ENCODE measurements at regions not wholly inside any gene's neighbourhood (a gene's known extent, or its start where the extent isn't known, plus 50 kb on each side); places are given as distances from the start of the nearest gene placed in this dataset.

DNA sequence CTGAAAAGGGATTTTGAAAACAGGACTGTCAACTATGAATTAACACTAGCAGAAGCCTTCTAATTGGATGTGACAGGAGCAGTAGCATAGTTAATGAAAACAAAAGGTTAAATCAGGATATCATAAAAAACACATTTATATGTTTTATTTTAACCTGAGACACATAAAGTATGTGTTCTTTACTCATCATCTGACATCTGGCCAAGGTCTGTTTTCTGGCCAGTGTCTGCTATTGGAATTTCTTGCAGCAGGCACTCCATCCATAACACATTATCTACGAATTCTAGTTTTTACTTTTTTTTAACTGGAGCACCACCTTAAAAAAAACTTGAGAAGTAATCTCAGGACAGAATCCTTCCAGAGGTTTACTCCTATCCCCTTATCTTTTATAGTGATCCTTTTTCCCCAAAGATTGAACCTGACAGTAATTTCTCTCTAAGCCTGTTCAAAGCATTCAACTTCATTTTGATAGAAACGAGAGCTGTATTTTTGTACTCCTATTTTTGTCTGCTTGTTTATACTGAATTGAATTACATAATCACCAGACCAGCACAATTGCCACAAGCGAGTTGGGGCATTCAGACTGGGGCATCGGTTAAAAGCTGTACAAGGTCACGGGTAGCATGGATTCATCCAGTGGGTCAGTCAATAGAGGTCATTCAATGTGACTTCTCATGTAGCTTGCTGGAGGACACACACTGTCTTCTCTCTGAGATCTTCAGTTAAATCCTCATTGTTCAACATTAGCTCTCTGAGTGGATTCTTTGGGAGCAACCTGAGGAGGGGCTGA is 205.6 kb upstream of the CLINT1 start:
- TF ChIP-seq ZZZ3 (IDR thresholded peaks at IDR 0.05; ENCODE audit: control insufficient read depth, insufficient read length, low read depth) (no peak), ZBTB33 (IDR thresholded peaks at IDR 0.05) (no peak), MAX (IDR thresholded peaks at IDR 0.05; ENCODE audit: low read depth, low read length) (no peak), BHLHE40 (IDR thresholded peaks at IDR 0.05; ENCODE audit: borderline replicate concordance in 1 of 2, low read depth in 2 of 2, low read length in 1 of 2) (no peak), CHD1 (IDR thresholded peaks at IDR 0.05; ENCODE audit: low read depth, low read length) (no peak), RFX5 (IDR thresholded peaks at IDR 0.05; ENCODE audit: low read depth, low read length) (no peak), CTCF (IDR thresholded peaks at IDR 0.05 in 2 of 3, conservative IDR thresholded peaks at IDR 0.05 in 1 of 3; ENCODE audit: control insufficient read depth in 2 of 3, extremely low read depth in 1 of 3, insufficient read depth in 1 of 3, low read depth in 3 of 3, low read length in 3 of 3) (no peak), POLR2A (IDR thresholded peaks at IDR 0.05; ENCODE audit: low read depth, low read length) (no peak), SREBF1 (IDR thresholded peaks at IDR 0.05; ENCODE audit: low read length) (no peak), EP300 (IDR thresholded peaks at IDR 0.05; ENCODE audit: borderline replicate concordance in 1 of 2, control insufficient read depth in 1 of 2, low read depth in 2 of 2, low read length in 2 of 2) (no peak), ZNF384 (IDR thresholded peaks at IDR 0.05; ENCODE audit: borderline replicate concordance, low read depth, low read length) (no peak)
